Skin of body (tissue), 1 donor: ENCODE measurements at regions not wholly inside any gene's neighbourhood (a gene's known extent, or its start where the extent isn't known, plus 50 kb on each side); places are given as distances from the start of the nearest gene placed in this dataset.
"Not testable (repeated sequence)": the region's sequence is repeated elsewhere in the genome, so short reads cannot be mapped to it uniquely, and the experiment has no call there.

Source experiments
- DNase-seq: peaks from one replicate; lab custom pipeline; 2025; lab: John Stamatoyannopoulos, UW

DNA sequence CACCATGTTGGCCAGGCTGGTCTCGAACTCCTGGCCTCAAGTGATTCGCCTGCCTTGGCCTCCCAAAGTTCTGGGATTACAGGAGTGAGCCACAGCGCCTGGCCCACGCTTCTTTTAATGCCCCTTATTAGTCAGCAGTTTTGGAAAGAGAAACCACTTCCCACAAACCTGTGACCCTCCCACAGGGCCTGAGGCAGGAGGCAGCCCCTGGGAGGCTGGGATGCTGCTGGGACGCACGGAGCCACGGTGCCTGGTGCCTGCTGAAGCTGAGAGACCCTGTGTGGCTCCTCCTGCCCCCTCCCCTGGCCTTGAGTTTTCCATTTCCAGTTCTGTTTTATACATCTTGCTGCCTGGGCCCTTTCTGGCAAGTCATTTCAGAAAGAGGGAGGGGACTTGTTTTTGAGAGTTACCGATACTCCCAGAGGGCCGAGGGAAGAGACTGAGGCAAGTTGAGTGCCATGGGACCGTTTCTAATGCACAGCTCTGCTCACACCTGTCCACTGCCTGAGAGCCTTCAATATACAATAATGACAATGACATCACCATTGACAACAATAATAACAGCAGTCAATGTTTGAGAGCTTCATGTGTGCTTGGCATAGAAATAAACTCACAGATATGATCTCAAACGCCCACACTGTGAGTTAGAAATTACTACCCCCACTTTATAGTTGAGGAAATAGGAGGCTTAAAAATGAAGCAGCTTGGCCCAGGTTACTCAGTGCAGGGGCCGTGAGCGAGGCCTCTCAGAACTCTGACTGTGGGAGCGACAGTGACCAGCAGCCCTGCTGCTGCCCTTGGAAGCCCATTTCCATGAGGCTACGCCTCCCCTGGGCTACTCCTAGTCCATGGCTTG lies 78.1 kb upstream of the YWHAQ start:
- DNase-seq: no peak

DNA sequence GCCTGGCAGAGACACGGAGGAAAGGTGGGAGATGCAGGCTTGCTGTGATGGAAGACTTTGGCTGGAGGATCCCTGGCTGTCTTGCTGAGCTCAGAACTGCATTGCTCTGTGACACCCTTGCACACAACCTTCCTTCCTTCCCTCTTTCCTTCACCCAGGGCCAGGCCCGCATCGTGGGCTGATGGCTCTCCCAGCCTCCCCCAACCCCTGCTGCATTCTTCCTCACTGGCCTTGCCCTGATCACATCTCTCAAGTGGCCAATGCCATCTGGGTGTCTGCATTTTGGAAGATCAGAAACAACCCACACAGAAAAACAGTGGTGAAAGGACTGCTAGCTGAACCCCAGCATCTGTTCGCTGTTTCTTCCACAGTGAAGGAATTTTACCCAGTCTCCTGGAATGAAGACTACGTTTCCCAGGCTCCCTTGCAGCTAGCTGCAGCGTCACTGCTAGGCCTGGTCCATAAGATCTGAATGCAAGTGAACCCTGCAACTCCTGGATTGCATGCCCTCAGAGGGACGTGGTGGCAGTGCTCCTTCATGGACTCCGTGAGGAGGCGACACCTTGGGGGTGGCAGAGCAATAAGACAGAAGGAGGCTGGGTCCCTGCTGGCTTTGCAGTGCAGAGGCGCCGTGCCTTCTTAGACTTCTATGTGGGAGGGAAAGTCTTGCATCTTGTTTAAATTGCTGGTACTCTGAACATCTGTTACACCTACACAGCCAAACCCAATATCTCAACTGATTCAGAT lies 78.9 kb upstream of the YWHAQ start:
- no peak for DNase-seq

DNA sequence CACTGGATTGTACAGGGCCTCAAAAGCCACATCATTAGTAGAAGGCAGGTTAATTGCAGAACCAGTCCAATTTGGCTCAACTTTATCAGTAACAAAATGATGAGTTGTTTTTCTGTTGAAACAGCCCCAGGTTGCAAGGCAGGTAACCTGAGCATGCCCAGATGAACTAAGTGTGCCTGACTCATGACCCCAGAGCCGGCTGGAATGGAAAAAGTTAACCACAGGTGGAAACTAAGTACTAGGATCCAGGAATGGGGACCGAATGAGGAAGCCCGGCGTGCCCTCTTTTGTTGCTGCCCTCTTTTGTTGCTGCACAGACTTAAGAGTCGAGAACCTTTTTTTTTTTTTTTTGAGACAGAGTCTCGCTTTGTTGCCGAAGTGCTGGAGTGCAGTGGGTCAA lies 79.5 kb upstream of the YWHAQ start:
- DNase-seq: no peak

DNA sequence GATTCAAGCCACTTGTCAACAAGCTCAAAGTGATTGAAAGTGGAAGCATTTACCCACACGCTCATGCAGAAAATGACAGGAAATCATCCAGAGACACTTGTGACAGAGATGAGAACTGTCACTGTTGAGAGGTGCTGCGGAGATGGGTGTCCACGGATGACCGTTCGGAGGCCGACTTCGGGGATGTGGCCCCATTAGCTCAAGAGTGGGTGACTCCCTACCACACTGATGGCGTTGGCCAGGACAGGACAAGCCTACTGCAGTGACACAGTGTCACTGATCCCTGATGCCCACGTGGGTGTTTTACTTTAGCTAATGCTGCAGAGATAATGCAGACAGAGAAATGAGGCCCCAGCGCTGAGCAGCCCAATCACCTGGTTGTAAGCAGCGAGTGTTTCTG lies 81.5 kb upstream of the YWHAQ start:
- DNase-seq: no peak

DNA sequence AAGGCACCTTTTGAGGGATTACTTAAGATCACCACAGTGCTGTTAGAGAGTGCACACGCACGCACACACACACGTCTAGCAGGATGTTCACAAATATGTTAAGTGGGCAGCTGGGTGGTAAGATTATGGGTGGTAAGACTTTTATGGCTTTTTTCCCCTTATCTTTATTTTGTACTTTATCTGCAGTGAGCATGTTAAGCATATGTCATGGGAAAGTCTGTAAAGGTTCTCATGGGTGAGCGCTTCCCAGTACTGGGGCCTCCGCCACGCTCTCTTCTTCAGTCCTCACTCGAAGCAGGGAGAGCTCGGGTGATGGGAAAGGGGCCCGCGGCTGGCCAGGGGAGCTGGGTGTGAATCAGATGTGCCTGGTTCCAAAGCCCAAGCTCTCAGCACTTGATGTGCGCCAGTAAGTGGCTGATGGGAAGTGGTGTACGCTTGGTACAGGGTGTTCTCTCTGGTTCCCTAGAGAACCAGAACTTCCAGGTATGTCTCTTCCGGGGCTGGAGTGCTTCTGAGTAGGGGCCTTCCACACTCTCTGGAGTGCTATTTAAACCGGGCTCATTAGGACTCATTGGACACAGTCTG lies 83.9 kb upstream of the YWHAQ start:
- no peak for DNase-seq

DNA sequence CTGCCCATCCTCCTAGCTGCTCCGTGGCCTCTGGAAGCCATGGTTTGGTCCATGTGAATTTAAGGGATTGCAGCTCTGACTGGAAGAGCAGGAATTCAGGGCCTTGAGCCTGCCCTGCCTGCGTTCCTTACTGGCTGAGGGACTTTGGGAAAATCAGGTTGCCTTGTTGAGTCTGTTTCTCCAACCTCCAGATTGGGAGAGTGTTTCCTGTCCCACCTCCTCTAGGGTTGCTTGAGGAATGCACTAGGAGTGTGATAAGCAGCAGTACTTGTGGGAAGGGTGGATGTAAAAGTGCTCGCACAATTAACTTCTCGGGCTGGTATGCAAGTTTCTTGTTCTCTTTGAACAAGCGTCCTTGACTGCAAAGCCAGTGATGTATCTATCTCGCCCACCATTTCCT lies 84.4 kb upstream of the YWHAQ start:
- no peak for DNase-seq

DNA sequence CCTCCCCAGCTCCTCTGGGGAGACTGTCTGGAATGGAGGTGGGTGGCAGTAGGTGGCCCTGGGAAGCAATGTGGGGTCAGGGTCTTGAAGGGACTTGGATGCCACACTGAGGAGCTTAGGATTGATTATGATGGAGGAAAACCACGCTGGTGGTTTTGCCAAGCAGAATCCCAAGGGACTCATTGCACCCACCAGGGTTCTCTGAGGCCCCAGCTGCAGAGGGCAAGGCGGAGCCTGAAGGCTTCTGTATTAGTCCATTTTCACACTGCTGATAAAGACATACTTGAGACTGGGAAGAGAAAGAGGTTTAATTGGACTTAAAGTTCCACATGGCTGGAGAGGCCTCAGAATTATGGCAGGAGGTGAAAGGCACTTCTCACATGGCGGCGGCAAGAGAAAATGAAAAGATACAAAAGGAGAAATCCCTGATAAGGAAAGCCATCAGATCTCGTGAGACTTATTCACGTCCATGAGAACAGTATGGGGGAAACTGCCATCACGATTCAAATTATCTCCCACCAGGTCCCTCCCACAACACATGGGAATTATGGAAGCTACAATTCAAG lies 87.2 kb upstream of the YWHAQ start:
- no peak for DNase-seq

DNA sequence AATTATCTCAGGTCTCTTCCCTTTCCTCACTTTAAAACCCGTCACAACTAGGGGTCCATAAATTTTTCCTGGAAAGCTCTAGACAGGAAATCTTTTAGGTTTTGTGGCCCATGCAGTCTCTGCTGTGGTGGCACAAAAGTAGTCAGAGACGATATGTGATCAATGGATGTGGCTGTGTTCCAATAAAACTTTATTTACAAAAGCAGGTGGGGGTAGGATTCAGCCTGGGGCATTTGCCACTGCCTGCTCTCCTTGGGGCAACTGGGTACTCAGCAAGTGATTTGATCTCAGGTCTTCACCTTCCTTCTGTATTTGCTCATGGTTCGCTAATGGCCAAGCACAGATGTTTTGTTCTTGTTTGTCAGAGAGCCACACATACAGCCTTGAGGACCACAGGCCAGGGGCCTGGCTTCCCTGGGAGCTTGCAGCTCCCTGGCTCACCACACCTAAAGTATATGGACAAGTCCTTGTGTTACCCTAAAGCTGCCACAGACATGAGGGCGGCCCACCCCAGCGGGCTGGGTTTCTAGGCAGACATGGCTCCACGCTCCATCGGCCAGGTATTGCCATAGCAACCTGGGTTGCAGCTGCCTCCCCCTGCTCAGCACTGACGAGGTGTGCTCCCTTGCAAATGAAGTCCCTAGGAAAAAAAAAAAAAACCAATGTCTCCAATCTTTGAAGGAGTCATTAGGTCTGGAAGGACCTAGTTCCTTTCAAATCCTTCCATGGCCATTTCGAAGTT lies 89.7 kb upstream of the YWHAQ start:
- DNase-seq: no peak

DNA sequence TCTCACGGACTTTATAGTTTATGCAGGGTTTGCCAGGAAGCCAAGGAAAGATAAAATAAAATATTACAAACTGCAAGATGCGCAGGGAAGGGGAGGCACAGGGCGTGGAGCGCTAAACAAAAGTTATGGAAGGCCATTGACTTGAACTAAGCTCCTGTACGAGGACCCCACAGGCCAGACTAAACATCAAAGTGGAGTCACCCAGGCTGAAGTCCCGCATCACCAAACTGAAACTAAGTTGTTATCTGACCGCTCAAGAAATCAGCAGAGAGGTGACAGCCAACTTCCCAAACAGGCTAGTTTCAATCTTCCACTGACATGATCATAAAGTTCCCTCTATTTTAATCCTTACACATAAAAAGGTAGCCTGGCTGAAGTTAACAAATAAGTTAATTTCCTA lies 90.5 kb upstream of the YWHAQ start:
- no peak for DNase-seq

DNA sequence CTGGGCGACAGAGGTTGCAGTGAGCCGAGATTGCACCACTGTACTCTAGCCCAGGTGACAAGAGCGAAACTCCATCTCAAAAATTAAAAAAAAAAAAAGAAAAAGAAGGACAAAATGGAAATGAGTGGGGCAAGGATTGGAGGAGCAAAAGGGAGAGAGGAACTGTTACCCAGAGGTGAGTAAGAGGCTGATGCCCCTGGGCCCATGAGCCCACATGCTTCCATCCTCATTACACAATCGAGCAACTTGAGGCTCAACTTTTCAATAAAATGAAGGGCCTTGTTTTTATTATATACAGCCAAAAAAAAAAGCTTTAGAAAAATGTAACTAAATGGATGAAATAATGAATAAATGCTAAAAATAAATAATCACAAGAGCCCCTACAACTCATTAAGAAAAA lies 91.7 kb upstream of the YWHAQ start:
- no peak for DNase-seq

DNA sequence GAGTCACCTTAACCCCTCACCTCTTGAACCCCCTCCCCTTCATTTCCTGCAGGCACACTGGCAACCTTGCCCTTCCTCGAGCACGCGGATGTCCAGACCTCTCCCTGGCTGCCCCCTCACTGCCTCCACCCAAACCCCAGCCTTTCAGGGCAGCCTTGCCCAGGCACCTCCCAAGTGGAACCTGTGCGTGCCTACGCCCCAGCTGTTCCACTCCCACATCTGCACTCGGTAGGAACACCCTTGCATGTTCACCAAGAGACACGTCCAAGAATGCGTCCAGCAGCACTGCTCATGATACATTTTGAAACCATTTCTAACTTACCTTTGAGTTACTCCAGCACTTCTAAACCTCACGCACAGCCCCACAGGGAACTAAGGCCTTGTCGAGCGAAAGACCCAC lies 93.8 kb upstream of the YWHAQ start:
- no peak for DNase-seq

DNA sequence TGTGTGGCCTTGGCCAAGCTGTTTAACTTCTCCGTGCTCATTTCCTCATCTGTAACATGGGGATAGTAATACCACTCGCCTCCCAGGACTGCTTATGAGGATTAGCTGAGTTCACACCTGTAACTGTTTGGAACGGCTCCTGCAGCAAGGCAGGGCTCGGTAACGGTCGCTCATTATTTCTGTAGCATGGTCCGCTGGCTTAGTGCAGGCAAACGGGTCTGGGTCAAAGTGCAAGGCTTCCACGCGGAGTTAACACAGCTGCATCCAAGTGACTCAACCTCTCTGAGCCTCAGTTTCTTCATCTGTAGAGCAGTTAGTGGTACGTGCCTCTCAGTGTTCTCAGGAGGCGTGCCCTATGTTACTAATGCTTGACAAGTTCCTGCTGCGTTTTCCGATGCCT lies 94.3 kb upstream of the YWHAQ start:
- no peak for DNase-seq

DNA sequence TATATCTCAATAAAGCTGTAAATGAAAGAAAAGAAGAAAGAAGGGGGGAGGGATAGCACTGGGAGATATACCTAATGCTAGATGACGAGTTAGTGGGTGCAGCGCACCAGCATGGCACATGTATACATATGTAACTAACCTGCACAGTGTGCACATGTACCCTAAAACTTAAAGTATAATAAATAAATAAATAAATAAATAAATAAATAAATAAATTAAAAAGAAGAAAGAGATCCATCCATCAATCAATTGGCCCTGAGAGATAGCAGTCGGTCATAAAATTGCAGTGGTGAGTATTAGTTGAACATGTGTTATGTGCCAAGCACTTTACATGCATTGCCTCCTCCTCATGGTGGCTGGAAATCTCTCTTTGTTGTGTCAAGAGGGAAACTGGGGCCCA lies 95.2 kb upstream of the YWHAQ start:
- not testable (repeated sequence) for DNase-seq

DNA sequence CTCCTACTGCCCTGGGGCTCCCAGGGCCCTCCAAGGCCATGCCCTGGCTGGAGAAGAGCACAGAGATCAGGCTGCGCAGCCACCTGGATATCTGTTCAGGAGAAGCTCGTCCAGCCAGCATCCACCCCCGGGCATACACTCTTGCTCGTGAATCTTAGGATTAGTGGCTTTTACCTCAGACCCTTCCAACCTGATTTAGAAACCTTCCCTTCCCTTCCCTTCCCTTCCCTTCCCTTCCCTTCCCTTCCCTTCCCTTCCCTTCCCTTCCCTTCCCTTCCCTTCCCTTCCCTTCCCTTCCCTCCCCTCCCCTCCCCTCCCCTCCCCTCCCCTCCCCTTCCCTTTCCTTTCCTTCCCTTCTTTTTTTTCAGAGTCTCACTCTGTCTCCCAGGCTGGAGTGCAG lies 99.7 kb upstream of the YWHAQ start:
- not testable (repeated sequence) for DNase-seq

DNA sequence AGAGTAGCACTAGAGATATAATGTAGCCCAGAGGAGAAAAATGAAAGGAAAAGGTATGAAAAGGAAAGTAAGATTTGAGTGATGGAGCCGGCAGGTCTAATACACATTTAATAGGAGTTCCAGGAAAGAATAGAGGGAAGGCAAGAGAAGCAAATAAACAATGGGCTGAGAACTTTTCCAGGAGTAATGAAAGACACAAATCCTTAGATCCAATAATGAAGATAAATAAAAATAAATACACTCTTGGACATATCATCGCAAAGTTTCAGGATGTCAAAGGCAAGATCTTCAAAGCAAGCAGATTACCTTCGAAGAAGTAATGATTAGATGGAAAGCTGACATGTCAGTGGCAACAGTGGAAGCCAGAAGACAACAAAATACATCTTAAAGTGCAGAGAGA lies 102.0 kb upstream of the YWHAQ start:
- no peak for DNase-seq

DNA sequence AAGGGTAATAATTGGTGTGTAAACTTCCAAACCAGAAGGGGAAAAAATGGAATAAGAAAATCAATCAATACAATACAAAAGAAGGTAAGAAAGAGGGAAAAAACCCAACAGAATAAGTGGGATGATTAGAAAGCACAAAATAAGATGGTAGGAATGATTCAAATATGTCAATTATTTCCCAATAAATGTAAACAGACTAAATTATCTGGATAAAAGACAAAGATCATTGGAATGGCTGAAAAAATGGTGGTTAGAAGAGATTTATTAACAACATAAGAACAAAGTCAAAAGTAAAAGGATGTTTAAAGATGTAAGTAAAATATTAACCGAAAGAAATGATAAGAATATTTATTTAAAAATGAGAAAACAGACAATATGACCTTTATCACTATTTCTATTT lies 103.5 kb upstream of the YWHAQ start:
- no peak for DNase-seq

DNA sequence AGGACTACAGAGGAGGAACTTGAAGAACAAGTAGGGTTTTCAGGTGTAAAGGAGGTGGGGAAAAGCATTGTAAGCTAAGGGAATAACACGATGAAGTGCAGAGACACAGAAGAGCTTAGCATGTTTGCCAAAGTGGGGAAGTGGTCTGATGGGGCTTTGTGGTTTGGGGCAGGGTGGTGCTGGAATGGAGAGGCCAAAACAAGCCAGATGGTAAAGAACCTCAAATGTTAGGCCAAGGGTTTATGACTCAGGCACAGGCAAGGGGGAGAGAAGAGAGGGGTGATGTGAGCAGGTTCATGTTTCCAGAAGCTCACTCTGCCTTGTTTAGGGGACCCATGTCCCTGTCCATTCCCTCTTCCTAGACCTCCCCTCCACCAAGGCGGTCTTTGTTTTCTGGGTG lies 104.5 kb upstream of the YWHAQ start:
- no peak for DNase-seq

DNA sequence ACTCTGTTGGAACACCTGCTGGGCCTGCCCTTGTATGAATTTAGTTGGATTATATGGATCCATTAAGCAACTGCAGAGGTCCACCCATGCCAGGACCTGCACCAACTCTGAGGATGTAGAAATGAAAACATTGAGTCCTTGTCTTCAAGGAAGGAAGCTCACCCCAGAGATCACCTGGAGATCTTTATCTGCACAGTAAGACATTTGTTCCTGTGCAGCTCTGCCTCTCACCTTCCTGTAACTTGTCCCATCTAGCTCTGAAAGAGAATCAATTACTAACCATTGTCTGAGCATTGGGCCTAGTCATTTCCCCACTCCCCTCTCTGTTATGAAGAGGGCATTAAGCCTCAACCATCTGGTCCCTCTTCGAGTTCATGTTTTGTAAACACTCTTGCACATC lies 105.2 kb upstream of the YWHAQ start:
- no peak for DNase-seq

DNA sequence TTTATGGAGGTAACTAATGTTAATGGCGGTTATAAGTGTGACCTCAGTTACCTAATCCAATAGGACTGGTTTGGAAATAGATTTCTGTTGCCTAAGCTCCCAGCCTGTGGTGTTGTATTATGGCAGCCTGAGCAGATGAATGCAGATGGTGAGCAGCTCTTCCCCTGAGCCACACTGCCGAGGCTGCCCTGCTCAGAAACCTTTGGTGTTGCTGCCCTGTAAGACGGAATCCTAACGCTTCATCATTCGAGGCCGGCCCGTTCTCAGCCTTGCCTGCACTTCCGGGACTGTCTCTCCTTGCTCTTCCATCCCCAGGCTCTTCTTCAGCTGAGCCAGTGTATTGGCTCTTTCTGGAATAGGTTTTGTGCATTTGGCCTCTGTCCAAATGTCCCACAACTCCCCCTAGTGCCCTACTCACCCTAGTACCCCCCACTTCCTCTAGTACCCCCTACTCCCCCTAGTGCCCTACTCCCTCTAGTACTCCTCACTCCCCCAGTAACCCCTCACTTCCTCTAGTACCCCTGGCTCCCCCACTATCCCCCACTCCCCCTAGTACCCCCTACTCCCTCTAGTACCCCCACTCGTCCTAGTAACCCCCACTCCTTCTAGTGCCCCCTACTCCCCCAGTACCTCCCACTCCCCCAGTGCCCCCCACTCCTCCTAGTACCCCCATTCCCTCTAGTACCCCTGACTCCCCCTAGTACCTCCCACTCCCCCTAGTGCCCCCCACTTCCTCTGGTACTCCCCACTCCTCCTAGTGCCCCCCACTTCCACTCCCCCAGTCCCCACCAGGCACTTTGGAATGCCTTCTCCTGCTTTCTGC lies 106.0 kb upstream of the TAF1B start:
- DNase-seq: no peak

DNA sequence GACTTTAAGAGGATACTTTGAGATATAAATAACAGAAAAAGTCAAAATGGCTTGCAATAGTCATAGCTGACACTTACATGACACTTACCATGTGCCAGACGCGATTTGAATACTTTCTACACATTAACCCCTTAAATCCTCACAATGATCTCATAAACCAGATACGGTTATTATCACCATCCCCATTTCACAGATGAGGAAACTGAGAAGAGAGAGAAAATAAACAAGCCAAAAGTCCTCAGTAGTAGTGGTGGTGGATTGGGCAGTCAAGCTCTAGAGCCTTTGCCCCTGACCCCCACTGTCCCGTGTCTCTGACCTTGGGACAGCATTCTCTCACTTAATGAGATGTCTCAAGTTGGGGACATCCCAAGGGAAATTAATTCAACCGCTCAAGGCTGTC lies 105.2 kb upstream of the TAF1B start:
- DNase-seq: no peak
